BE2C (cell line): ENCODE measurements at regions not wholly inside any gene's neighbourhood (a gene's known extent, or its start where the extent isn't known, plus 50 kb on each side); places are given as distances from the start of the nearest gene placed in this dataset.

ENCODE experiments used
- DNase-seq: peaks from one replicate; pipeline ENCODE4 v3.0.0-alpha.2; 2020
- H3K27me3 ChIP-seq: fragments of 250-450 bp; sonication (Bioruptor Pico); 2 replicates; pipeline ENCODE4 v1.5.1; 2020; ENCODE audit warnings: mild to moderate bottlenecking
- H3K36me3 ChIP-seq: fragments of 250-450 bp; sonication (Bioruptor Pico); 2 replicates; pipeline ENCODE4 v1.5.1; 2020; ENCODE audit warnings: mild to moderate bottlenecking
- H3K4me1 ChIP-seq: fragments of 250-450 bp; sonication (Bioruptor Pico); 2 replicates; pipeline ENCODE4 v1.5.1; 2020
- H3K4me3 ChIP-seq: 2 replicates; pipeline ENCODE4 v1.5.1; 2011; ENCODE audit warnings: low read depth, low read length
- H3K9me3 ChIP-seq: fragments of 250-450 bp; sonication (Bioruptor Pico); 2 replicates; pipeline ENCODE4 v1.5.1; 2020
- CTCF ChIP-seq: IDR thresholded peaks from 2 replicates; pipeline ENCODE4 v1.5.1; 2012; ENCODE audit warnings: mild to moderate bottlenecking, low read depth, low read length

GRCh38 chr3:127405791-127406190 is 117.9 kb upstream of the PRR20G start:
- H3K36me3 ChIP-seq, result no peaks in the 10 kb centered on the region
- H3K27me3 ChIP-seq, result no peaks in the 10 kb centered on the region
- H3K4me1 ChIP-seq, result peaks cover 4% of the 10 kb centered on the region
- no peak for TF ChIP-seq CTCF
- no peaks in the 10 kb centered on the region for H3K9me3 ChIP-seq
- no peak overlapping the region for H3K4me3 ChIP-seq
- DNase-seq, result no peak

GRCh38 chr3:127405010-127405598 is 117.3 kb upstream of the PRR20G start:
- no peak for TF ChIP-seq CTCF
- no peaks in the 10 kb centered on the region for H3K9me3 ChIP-seq
- no peak for DNase-seq
- H3K4me3 ChIP-seq, result no peak overlapping the region
- H3K27me3 ChIP-seq, result no peaks in the 10 kb centered on the region
- no peaks in the 10 kb centered on the region for H3K36me3 ChIP-seq
- H3K4me1 ChIP-seq, result no peaks in the 10 kb centered on the region

- Histone ChIP-seq H3K36me3 (no peaks in the 10 kb centered on the region), H3K27me3 (no peaks in the 10 kb centered on the region), H3K4me3 (no peak overlapping the region), H3K4me1 (no peaks in the 10 kb centered on the region), H3K9me3 (no peaks in the 10 kb centered on the region)
- TF ChIP-seq CTCF, result no peak
- no peak for DNase-seq
Measured at GRCh38 chr3:127404221-127405009, 116.6 kb upstream of the PRR20G start.

- H3K27me3 ChIP-seq, result no peaks in the 10 kb centered on the region
- no peak for TF ChIP-seq CTCF
- H3K36me3 ChIP-seq, result no peaks in the 10 kb centered on the region
- DNase-seq, result no peak
- no peaks in the 10 kb centered on the region for H3K4me1 ChIP-seq
- H3K9me3 ChIP-seq, result no peaks in the 10 kb centered on the region
- H3K4me3 ChIP-seq, result no peak overlapping the region
Measured at GRCh38 chr3:127403795-127404194, 115.9 kb upstream of the PRR20G start.

GRCh38 chr3:127399154-127399553 is 111.3 kb upstream of the PRR20G start:
- Histone ChIP-seq H3K4me3 (no peak overlapping the region), H3K4me1 (no peaks in the 10 kb centered on the region), H3K36me3 (no peaks in the 10 kb centered on the region), H3K27me3 (no peaks in the 10 kb centered on the region), H3K9me3 (no peaks in the 10 kb centered on the region)
- no peak for TF ChIP-seq CTCF
- no peak for DNase-seq

GRCh38 chr3:127396473-127396872 is 108.6 kb upstream of the PRR20G start:
- TF ChIP-seq CTCF, result no peak
- Histone ChIP-seq H3K9me3 (no peaks in the 10 kb centered on the region), H3K27me3 (no peaks in the 10 kb centered on the region), H3K4me1 (peaks cover 3% of the 10 kb centered on the region; the same call in 1 of the 2 replicates), H3K36me3 (no peaks in the 10 kb centered on the region), H3K4me3 (no peak overlapping the region)
- no peak for DNase-seq
